Activated B cell treated with CpG ODN at 0.5 μM for 24 hours (primary cell): ENCODE measurements at regions not wholly inside any gene's neighbourhood (a gene's known extent, or its start where the extent isn't known, plus 50 kb on each side); places are given as distances from the start of the nearest gene placed in this dataset.

Experiments
- ATAC-seq: fragments of 200-7000 bp; cut with Tn5 transposase; one replicate; pipeline ENCODE4 v1.10.0; 2021; ENCODE audit warnings: low read depth, mild to moderate bottlenecking, moderate library complexity
- CTCF ChIA-PET: fragments of 350-600 bp; sonication (Branson Sonifier 250); formaldehyde crosslinking; loops from one replicate; lab custom pipeline; 2021; ENCODE audit warnings: antibody characterized with exemption; lab: Charles Lee
- POLR2A ChIA-PET: fragments of 350-600 bp; sonication (Branson Sonifier 250); formaldehyde crosslinking; loops from one replicate; lab custom pipeline; 2021; ENCODE audit warnings: antibody characterized with exemption; lab: Charles Lee
- DNase-seq: peaks from one replicate; pipeline ENCODE4 v3.0.0; 2022
- H3K27ac Mint-ChIP-seq: one replicate; pipeline ENCODE4 v1.8.0; 2020; ENCODE audit warnings: mixed read lengths
- H3K27me3 Mint-ChIP-seq: one replicate; pipeline ENCODE4 v1.8.0; 2021; ENCODE audit warnings: mixed read lengths
- H3K36me3 Mint-ChIP-seq: one replicate; pipeline ENCODE4 v1.8.0; 2021; ENCODE audit warnings: low read depth, mixed read lengths
- H3K4me1 Mint-ChIP-seq: one replicate; pipeline ENCODE4 v1.8.0; 2021; ENCODE audit warnings: mixed read lengths
- H3K4me3 Mint-ChIP-seq: one replicate; pipeline ENCODE4 v1.8.0; 2020; ENCODE audit warnings: mild to moderate bottlenecking, mixed read lengths
- H3K9me3 Mint-ChIP-seq: one replicate; pipeline ENCODE4 v1.8.0; 2020; ENCODE audit warnings: mixed read lengths
- CTCF ChIP-seq: fragments of 200-600 bp; IDR thresholded peaks from one replicate; pipeline ENCODE4 v1.8.0; 2022; ENCODE audit warnings: antibody characterized with exemption, mild to moderate bottlenecking
- intact Hi-C: fragments of 100-400 bp; cut with micrococcal nuclease; formaldehyde crosslinking; loops from one replicate; pipeline ENCODE4 v1.15.1; 2024

DNA sequence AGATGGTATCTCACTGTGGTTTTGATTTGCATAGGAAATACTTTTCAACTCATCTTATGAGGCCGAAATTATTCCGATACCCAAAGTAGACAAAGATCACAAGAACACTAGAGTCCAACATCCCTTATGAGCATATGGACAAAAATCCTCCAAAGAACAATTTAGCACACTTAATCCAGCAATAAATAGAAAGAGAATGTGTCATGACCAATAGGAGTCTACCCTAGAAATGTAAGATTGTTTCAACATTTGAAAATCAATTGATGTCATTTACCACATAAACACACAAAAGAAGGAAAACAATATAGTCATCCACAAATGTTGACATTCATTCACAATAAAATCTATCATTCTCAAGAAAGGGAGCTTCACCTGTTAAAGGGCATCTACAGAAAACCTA lies 307.8 kb upstream of the SMIM21 start:
- intact Hi-C loops, result no loop called here
- Mint-ChIP-seq H3K4me1 (no peaks in the 10 kb centered on the region), H3K9me3 (peaks cover 11% of the 10 kb centered on the region), H3K4me3 (no peak overlapping the region), H3K27me3 (no peaks in the 10 kb centered on the region), H3K36me3 (no peaks in the 10 kb centered on the region), H3K27ac (no peak overlapping the region)
- TF ChIP-seq CTCF, result no peak
- ATAC-seq (no peak), DNase-seq (no peak)
- ChIA-PET POLR2A (no interaction called here), CTCF (no interaction called here)

DNA sequence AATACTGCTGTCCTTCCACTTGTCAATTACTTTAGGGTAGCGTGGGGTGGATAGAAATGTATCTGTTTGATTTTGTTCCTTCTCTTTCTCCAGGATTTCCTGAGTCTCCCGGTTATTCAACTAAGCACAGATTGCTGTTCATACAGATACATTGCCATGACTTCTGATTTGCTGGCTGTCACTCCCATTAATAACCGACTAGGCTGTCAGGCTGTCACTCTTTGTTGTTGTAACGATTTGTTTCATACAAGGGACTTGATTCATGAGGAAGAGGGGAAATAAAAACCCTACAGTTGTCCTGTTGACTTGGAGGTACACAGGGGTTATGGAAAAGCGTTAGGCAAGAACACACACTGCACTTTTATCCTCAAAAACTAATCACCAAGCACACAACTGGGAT lies 302.7 kb upstream of the SMIM21 start:
- intact Hi-C loops, result no loop called here
- no peak for DNase-seq
- no peaks in the 10 kb centered on the region for H3K4me1 Mint-ChIP-seq
- TF ChIP-seq CTCF, result no peak
- no peak for ATAC-seq
- H3K27me3 Mint-ChIP-seq, result no peaks in the 10 kb centered on the region
- ChIA-PET CTCF (no interaction called here), POLR2A (no interaction called here)
- H3K9me3 Mint-ChIP-seq, result peaks cover 1% of the 10 kb centered on the region
- H3K4me3 Mint-ChIP-seq, result no peak overlapping the region
- H3K36me3 Mint-ChIP-seq, result no peaks in the 10 kb centered on the region
- no peak overlapping the region for H3K27ac Mint-ChIP-seq

DNA sequence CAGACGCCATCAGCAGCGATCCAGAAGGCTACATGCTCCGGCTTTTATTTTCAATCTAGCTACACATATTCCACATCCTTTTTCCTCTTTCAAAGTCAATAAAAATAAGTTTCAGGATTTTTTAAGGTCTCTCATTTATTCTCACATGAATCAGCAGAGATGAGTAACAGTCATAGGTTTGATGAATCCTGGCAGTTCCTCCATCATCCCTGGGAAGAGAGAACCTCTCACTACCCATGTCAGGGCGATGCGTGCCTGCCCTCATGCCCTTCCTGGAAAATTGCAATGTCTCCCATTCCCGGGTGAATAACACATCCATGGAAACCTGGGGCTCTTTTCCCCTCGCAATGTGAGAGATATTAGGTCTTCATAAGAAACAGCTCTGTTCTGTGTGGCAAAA lies 301.1 kb upstream of the SMIM21 start:
- no peak for TF ChIP-seq CTCF
- Mint-ChIP-seq H3K36me3 (no peaks in the 10 kb centered on the region), H3K4me1 (no peaks in the 10 kb centered on the region), H3K27me3 (no peaks in the 10 kb centered on the region), H3K27ac (no peak overlapping the region), H3K4me3 (no peak overlapping the region), H3K9me3 (no peaks in the 10 kb centered on the region)
- DNase-seq, result no peak
- CTCF ChIA-PET, result no interaction called here
- POLR2A ChIA-PET, result no interaction called here
- intact Hi-C loops, result no loop called here
- no peak for ATAC-seq

DNA sequence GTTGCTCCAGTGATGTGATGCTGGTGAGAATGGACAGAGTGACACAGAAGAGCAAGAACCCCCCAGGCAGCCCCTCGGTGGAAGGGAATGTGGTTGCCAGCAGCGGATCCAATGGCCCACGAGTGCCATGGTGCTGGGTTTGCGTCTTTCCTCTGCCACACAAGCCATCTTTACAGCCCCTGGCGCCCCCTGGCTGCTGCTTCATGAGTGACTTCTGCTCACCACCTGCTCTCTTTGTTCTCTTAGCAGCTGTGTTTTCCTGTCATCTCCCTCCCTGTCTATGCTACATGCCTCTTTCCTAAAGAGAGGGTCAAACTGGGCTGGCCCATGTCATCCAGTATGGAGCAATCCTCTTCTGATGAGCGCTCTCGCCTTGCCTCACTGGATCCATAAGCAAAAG lies 300.0 kb upstream of the SMIM21 start:
- H3K27me3 Mint-ChIP-seq, result no peaks in the 10 kb centered on the region
- no peaks in the 10 kb centered on the region for H3K36me3 Mint-ChIP-seq
- POLR2A ChIA-PET, result no interaction called here
- no peak overlapping the region for H3K27ac Mint-ChIP-seq
- H3K9me3 Mint-ChIP-seq, result no peaks in the 10 kb centered on the region
- DNase-seq, result no peak
- no peak for TF ChIP-seq CTCF
- intact Hi-C loops, result loop anchor here (1.0 kb wide), 1 partner anchor 1075 kb away; no protein-coding TSS in a partner anchor
- CTCF ChIA-PET, result no interaction called here
- ATAC-seq, result no peak
- H3K4me3 Mint-ChIP-seq, result no peak overlapping the region
- H3K4me1 Mint-ChIP-seq, result no peaks in the 10 kb centered on the region

DNA sequence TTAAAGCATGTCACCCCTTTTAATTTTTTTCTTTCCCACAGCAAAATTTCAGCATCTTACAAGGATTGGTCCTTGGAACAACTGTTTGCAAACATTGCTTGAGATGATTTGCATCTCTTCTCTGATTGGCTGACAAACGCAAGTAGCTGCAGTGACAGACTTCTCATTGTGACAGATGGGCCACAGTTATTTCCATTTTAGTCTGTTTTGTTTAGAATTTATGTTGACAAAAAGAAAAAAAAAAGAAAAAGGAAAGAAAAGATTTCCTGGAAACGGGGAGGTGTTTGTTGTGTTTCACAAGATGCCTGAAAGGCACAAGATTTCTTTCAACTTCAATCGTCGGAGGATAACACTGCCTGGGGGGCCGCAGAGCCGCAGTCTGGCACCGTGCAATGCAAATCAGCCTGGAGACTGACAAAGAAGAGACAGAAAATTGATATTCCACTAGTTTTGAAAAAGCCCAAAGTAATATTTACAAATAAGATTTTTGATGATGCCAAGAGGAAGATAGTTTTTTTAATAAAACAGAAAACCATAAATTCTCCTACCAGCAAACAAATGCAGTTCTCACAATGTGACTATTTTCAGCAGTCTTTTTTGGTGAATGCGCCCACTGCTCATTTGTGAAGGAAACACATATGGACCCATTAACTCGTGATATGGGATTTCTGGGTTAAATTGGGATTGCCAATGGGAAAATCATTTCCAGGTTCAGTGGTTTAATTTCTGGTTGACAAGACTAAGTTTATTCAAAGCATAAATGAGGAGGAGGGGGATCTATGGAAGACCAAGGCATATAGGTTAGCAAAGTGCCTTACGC lies 296.2 kb upstream of the SMIM21 start:
- POLR2A ChIA-PET, result no interaction called here
- Mint-ChIP-seq H3K4me3 (no peak overlapping the region), H3K36me3 (no peaks in the 10 kb centered on the region), H3K27me3 (no peaks in the 10 kb centered on the region), H3K4me1 (no peaks in the 10 kb centered on the region), H3K27ac (no peak overlapping the region), H3K9me3 (peaks cover 4% of the 10 kb centered on the region)
- CTCF ChIA-PET, result no interaction called here
- DNase-seq (no peak), ATAC-seq (no peak)
- TF ChIP-seq CTCF, result no peak
- intact Hi-C loops, result no loop called here
